ENCODE measurements at regions not wholly inside any gene's neighbourhood (a gene's known extent, or its start where the extent isn't known, plus 50 kb on each side); places are given as distances from the start of the nearest gene placed in this dataset.

DNA sequence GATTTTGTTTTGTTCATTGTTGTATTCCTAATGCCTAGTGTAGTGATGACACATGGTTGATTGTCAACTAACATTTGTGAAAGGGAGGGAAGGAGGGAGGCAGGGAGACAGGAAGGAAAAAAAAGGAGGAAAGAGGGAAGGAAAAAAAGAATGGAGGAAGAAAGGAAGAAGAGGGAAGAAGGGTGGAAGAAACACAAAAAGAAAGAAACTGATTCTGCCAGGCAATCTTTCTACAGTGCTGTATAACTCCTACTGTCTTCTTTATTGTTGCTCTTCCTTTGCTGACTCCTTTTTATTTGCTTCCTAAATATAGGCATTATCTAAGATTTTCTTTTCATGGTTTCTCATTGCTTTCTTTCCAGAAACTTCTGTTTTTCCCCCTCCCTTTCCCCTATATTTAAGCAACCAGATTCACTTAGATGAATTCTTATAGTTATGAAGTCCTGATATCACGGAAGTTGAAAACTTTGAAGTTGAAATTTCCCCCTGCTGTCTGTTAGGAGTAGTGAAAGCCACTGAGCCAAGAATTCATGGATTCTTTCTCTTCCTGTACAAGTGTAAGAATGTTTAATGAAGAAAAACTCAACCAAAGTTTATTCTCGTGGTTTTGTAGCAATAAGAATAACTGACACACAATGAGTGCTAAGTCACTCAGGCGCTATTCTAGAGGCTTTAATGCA lies 305.1 kb upstream of the FSHR start:
- POLR2A ChIA-PET, result no interaction called here
- CTCF ChIA-PET, result no interaction called here
- TF ChIP-seq TARDBP (IDR thresholded peaks at IDR 0.05) (no peak), FOXA1 (IDR thresholded peaks at IDR 0.05) (no peak), BHLHE40 (IDR thresholded peaks at IDR 0.05; ENCODE audit: borderline replicate concordance) (no peak), ARNT (IDR thresholded peaks at IDR 0.05) (no peak), ELF4 (IDR thresholded peaks at IDR 0.05) (no peak)
- TF ChIP-seq, protein P1, sequence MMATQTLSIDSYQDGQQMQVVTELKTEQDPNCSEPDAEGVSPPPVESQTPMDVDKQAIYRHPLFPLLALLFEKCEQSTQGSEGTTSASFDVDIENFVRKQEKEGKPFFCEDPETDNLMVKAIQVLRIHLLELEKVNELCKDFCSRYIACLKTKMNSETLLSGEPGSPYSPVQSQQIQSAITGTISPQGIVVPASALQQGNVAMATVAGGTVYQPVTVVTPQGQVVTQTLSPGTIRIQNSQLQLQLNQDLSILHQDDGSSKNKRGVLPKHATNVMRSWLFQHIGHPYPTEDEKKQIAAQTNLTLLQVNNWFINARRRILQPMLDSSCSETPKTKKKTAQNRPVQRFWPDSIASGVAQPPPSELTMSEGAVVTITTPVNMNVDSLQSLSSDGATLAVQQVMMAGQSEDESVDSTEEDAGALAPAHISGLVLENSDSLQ (IDR thresholded peaks at IDR 0.05), result no peak
- DNase-seq (ENCODE audit: extremely low spot score), result no peak

DNA sequence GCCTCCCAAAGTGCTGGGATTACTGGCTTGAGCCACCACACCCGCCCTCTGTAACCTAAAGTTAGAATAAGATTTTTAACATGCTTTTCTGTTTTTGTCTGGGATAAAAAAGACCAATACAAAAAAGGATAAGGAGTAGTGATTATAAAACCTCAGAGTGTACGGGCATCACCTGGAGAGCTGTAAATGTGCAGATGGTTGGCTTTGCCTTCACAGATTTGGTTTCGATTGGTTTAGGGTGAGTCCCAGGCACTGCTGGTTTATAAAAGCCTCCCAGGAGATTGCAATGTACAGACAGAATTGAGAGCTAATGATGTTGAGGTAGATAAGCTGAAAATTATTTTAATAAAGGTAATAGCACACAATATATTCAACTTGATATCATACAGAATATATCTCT lies 289.7 kb upstream of the FSHR start:
- no peak for TF ChIP-seq LEF1 (IDR thresholded peaks at IDR 0.05; ENCODE audit: borderline replicate concordance)
- TF ChIP-seq FOXK2 (IDR thresholded peaks at IDR 0.05), result no peak
- no peak for TF ChIP-seq ELF4 (IDR thresholded peaks at IDR 0.05)
- no peak for TF ChIP-seq CTBP1 (IDR thresholded peaks at IDR 0.05; ENCODE audit: borderline replicate concordance)
- TF ChIP-seq FOXM1 (IDR thresholded peaks at IDR 0.05; ENCODE audit: borderline replicate concordance), result no peak
- TF ChIP-seq, protein P1 (IDR thresholded peaks at IDR 0.05), result no peak
- no peak for TF ChIP-seq ZNF384 (IDR thresholded peaks at IDR 0.05)
- no peak for TF ChIP-seq TARDBP (IDR thresholded peaks at IDR 0.05)
- TF ChIP-seq BHLHE40 (IDR thresholded peaks at IDR 0.05; ENCODE audit: borderline replicate concordance), result no peak
- CTCF ChIA-PET, result no interaction called here
- POLR2A ChIA-PET, result no interaction called here
- no peak for DNase-seq (ENCODE audit: extremely low spot score)

DNA sequence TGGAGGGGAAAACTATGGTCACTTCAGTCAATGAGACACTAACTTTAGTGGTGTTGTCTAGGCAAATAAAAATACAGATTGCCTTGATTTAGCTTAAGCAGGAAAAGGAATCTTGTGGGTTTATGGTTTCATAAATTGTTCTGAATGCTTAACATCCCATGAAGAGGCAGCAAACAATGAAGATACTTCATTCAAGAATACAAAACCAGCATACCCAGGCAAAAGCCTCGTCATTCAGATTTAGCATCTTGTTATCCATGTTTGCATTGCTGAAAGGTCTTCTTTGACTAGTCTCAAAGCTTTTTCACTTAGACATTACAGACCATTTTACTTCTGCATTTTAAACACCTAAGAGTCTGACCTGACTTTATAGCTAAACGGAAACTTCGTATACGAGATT lies 272.7 kb upstream of the FSHR start:
- ChIA-PET POLR2A (no interaction called here), CTCF (no interaction called here)
- TF ChIP-seq ARNT (IDR thresholded peaks at IDR 0.05), result no peak
- no peak for TF ChIP-seq TARDBP (IDR thresholded peaks at IDR 0.05)
- TF ChIP-seq ELF4 (IDR thresholded peaks at IDR 0.05), result no peak
- TF ChIP-seq CTBP1 (IDR thresholded peaks at IDR 0.05; ENCODE audit: borderline replicate concordance), result no peak
- TF ChIP-seq HDGF (IDR thresholded peaks at IDR 0.05; ENCODE audit: borderline replicate concordance), result no peak
- no peak for TF ChIP-seq ZNF384 (IDR thresholded peaks at IDR 0.05)
- TF ChIP-seq FOXK2 (IDR thresholded peaks at IDR 0.05), result no peak
- DNase-seq (ENCODE audit: extremely low spot score), result no peak

DNA sequence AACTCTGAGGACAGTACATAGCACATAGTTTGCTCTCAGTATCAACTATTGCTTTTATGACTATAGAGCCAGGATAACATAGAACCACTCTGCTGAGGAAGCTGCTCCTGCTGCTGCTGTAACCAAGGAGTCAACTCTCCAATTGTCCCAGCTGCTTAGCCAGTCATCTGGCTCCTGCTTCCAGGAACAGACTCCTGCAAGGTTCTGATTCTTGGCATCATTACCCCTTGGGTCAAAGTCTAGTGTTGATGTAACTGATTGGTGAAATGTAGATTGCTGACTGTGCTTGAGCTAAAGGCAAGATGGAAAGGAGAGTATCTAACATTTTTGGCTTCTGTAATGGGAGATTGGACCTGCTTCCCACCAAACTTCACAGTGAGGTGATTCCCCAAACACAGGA lies 261.9 kb upstream of the FSHR start:
- ChIA-PET CTCF (no interaction called here), POLR2A (no interaction called here)
- TF ChIP-seq L3MBTL2 (conservative IDR thresholded peaks at IDR 0.05), result no peak
- no peak for TF ChIP-seq NFRKB (IDR thresholded peaks at IDR 0.05)
- TF ChIP-seq ZNF384 (IDR thresholded peaks at IDR 0.05), result no peak
- no peak for TF ChIP-seq SP1 (IDR thresholded peaks at IDR 0.05)
- TF ChIP-seq, protein P1 (IDR thresholded peaks at IDR 0.05), result no peak
- TF ChIP-seq FOXM1 (IDR thresholded peaks at IDR 0.05; ENCODE audit: borderline replicate concordance), result no peak
- TF ChIP-seq HDGF (IDR thresholded peaks at IDR 0.05; ENCODE audit: borderline replicate concordance), result no peak
- TF ChIP-seq LEF1 (IDR thresholded peaks at IDR 0.05; ENCODE audit: borderline replicate concordance), result no peak
- no peak for TF ChIP-seq ARNT (IDR thresholded peaks at IDR 0.05)
- no peak for TF ChIP-seq TARDBP (IDR thresholded peaks at IDR 0.05)
- no peak for TF ChIP-seq SUZ12 (IDR thresholded peaks at IDR 0.05)
- TF ChIP-seq FOXA1 (IDR thresholded peaks at IDR 0.05), result no peak
- no peak for TF ChIP-seq FOXK2 (IDR thresholded peaks at IDR 0.05)
- no peak for TF ChIP-seq BHLHE40 (IDR thresholded peaks at IDR 0.05; ENCODE audit: borderline replicate concordance)
- no peak for DNase-seq (ENCODE audit: extremely low spot score)

DNA sequence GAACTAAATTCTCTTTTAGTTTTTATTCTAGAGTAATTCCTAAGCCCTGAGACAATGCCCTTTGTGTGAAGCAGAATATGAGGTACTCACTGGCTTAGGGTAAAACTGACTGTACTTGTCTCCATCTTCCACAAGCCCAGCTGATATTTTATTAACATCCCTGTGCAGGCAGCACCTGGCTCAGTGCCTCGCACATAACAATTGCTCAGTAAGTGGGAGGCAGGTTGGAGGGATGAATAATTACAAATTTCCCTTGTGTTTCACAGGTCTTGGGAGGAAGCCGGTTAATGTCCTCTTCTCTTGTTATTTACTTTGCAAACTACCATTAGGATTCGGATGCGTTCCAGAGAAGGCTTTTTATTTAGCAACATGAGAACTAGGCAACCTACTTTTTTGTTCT lies 249.8 kb upstream of the FSHR start:
- POLR2A ChIA-PET, result no interaction called here
- TF ChIP-seq CTBP1 (IDR thresholded peaks at IDR 0.05; ENCODE audit: borderline replicate concordance) (no peak), FOXM1 (IDR thresholded peaks at IDR 0.05; ENCODE audit: borderline replicate concordance) (no peak), TARDBP (IDR thresholded peaks at IDR 0.05) (no peak), LEF1 (IDR thresholded peaks at IDR 0.05; ENCODE audit: borderline replicate concordance) (no peak), FOXA1 (IDR thresholded peaks at IDR 0.05) (no peak), ARNT (IDR thresholded peaks at IDR 0.05) (no peak), ZNF384 (IDR thresholded peaks at IDR 0.05) (no peak), NFRKB (IDR thresholded peaks at IDR 0.05) (no peak), BHLHE40 (IDR thresholded peaks at IDR 0.05; ENCODE audit: borderline replicate concordance) (no peak), FOXK2 (IDR thresholded peaks at IDR 0.05) (no peak), HDGF (IDR thresholded peaks at IDR 0.05; ENCODE audit: borderline replicate concordance) (no peak), ELF4 (IDR thresholded peaks at IDR 0.05) (no peak), L3MBTL2 (conservative IDR thresholded peaks at IDR 0.05) (no peak), SUZ12 (IDR thresholded peaks at IDR 0.05) (no peak), SP1 (IDR thresholded peaks at IDR 0.05) (no peak)
- TF ChIP-seq, protein P1 (IDR thresholded peaks at IDR 0.05), result no peak
- CTCF ChIA-PET, result no interaction called here
- DNase-seq (ENCODE audit: extremely low spot score), result no peak

DNA sequence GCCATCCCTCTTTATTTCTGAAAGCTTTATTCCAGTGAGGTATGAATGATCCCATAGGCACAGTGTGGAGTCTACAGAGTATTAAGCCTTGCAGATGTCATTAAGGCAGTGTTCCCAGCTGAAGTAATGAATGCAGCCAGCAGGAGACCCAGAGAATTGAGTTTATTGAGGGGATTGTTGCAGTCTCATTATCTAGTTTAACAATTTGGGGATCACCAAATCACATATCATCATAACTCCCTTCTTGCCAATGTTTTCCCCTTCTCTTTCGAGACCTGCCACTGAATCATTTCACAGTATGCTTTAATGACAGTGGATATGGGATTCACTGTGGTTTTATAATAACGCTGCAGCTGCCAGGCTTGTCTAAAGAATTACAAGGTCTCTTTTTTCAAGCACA lies 249.3 kb upstream of the FSHR start:
- DNase-seq (ENCODE audit: extremely low spot score), result no peak
- CTCF ChIA-PET, result no interaction called here
- POLR2A ChIA-PET, result no interaction called here
- no peak for TF ChIP-seq ZNF384 (IDR thresholded peaks at IDR 0.05)
- no peak for TF ChIP-seq ARNT (IDR thresholded peaks at IDR 0.05)
- no peak for TF ChIP-seq FOXA1 (IDR thresholded peaks at IDR 0.05)
- no peak for TF ChIP-seq LEF1 (IDR thresholded peaks at IDR 0.05; ENCODE audit: borderline replicate concordance)
- TF ChIP-seq FOXK2 (IDR thresholded peaks at IDR 0.05), result no peak
- TF ChIP-seq SP1 (IDR thresholded peaks at IDR 0.05), result no peak
- no peak for TF ChIP-seq FOXM1 (IDR thresholded peaks at IDR 0.05; ENCODE audit: borderline replicate concordance)
- TF ChIP-seq ELF4 (IDR thresholded peaks at IDR 0.05), result no peak
- no peak for TF ChIP-seq SUZ12 (IDR thresholded peaks at IDR 0.05)
